ENCODE measurements at regions not wholly inside any gene's neighbourhood (a gene's known extent, or its start where the extent isn't known, plus 50 kb on each side); places are given as distances from the start of the nearest gene placed in this dataset.

DNA sequence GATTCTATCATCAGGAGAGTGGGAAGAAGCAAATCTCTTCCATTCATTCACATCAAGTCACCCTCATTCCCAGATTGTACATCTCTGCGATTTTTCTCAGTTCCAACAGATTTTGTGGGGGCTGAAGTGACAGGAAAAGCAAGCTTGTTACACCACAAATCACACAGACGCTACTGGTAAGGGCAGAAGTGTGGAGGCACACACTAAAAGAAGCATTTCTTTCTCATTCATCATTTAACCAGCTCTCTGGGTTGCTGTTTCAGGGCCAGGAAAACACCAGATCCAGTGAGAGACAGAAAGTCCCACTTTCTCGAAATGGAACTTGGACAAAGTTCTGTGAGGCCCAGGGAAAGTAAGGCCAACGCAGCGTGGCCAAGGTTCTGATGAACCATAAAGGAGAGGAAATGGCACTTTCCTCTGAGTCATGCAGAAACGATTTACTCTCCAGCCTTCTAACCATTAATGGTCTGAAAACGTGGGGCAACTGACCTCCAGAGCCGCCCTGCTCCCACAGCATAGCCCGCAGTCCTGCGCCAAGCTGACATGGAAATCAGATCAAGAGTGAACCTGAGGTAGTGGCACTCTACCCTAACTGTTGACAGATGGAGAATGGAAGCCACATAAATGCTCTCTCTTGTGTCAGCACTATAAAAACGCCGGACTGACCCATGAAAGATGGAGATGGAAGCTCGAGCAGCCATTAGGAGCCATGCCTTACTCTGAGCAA is 191.0 kb downstream of the C1D start:
- Histone ChIP-seq H3K27me3 (ENCODE audit: insufficient read depth, low read length, poor library complexity, severe bottlenecking) (no peaks in the 10 kb centered on the region), H3K4me1 (ENCODE audit: insufficient read depth, low read length, poor library complexity, severe bottlenecking) (no peaks in the 10 kb centered on the region), H4K20me1 (ENCODE audit: insufficient read depth, low read length, poor library complexity, severe bottlenecking) (no peaks in the 10 kb centered on the region), H3F3A (ENCODE audit: low read depth) (no peaks in the 10 kb centered on the region), H3K9me2 (replicated peaks; ENCODE audit: low read depth, low read length) (no peaks in the 10 kb centered on the region), H3K36me3 (ENCODE audit: insufficient read depth, low read length) (no peaks in the 10 kb centered on the region), H3K9ac (ENCODE audit: low read depth, low read length, poor library complexity, severe bottlenecking) (no peak overlapping the region), H3K4me2 (ENCODE audit: low read depth, low read length, poor library complexity, severe bottlenecking) (no peak overlapping the region), H3K4me3 (ENCODE audit: low read length, poor library complexity, severe bottlenecking) (no peak overlapping the region), H3K9me3 (ENCODE audit: insufficient read depth, low read depth, low read length) (no peaks in the 10 kb centered on the region), H2AFZ (ENCODE audit: low read length) (no peak overlapping the region), H3K79me2 (ENCODE audit: insufficient read depth, low read length) (no peaks in the 10 kb centered on the region)
- no peak for TF ChIP-seq EZH2phosphoT487 (IDR thresholded peaks at IDR 0.05; ENCODE audit: borderline replicate concordance)
- TF ChIP-seq, protein P1, sequence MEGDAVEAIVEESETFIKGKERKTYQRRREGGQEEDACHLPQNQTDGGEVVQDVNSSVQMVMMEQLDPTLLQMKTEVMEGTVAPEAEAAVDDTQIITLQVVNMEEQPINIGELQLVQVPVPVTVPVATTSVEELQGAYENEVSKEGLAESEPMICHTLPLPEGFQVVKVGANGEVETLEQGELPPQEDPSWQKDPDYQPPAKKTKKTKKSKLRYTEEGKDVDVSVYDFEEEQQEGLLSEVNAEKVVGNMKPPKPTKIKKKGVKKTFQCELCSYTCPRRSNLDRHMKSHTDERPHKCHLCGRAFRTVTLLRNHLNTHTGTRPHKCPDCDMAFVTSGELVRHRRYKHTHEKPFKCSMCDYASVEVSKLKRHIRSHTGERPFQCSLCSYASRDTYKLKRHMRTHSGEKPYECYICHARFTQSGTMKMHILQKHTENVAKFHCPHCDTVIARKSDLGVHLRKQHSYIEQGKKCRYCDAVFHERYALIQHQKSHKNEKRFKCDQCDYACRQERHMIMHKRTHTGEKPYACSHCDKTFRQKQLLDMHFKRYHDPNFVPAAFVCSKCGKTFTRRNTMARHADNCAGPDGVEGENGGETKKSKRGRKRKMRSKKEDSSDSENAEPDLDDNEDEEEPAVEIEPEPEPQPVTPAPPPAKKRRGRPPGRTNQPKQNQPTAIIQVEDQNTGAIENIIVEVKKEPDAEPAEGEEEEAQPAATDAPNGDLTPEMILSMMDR (conservative IDR thresholded peaks at IDR 0.05; ENCODE audit: low read length): no peak

DNA sequence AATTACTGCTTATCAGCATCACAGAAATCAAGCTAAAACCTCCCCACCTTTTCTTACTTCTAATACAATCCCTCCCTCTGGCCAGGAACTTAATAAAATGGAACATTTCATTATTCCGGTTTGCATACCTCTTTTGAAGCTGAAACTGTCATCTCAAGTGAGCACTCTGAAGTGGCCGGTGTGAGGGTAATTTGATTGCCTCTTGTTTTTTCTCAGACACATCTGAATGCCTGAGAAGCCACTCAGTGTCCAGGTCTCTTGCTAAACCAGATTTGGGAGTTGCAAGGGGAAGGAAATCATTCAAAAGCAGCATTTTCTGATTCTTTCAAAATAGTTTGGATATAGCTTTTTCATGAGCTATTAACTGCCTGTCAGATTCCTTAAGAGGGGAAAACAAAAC is 190.3 kb downstream of the C1D start:
- no peaks in the 10 kb centered on the region for H3K9me2 ChIP-seq (replicated peaks; ENCODE audit: low read depth, low read length)
- no peak overlapping the region for H3K9ac ChIP-seq (ENCODE audit: low read depth, low read length, poor library complexity, severe bottlenecking)
- no peak overlapping the region for H3K4me3 ChIP-seq (ENCODE audit: low read length, poor library complexity, severe bottlenecking)
- no peaks in the 10 kb centered on the region for H3K27me3 ChIP-seq (ENCODE audit: insufficient read depth, low read length, poor library complexity, severe bottlenecking)
- no peaks in the 10 kb centered on the region for H3K9me3 ChIP-seq (ENCODE audit: insufficient read depth, low read depth, low read length)
- H3K4me1 ChIP-seq (ENCODE audit: insufficient read depth, low read length, poor library complexity, severe bottlenecking): no peaks in the 10 kb centered on the region
- no peak for TF ChIP-seq EZH2phosphoT487 (IDR thresholded peaks at IDR 0.05; ENCODE audit: borderline replicate concordance)
- TF ChIP-seq, protein P1 (conservative IDR thresholded peaks at IDR 0.05; ENCODE audit: low read length): no peak
- H3K36me3 ChIP-seq (ENCODE audit: insufficient read depth, low read length): no peaks in the 10 kb centered on the region
- H3K79me2 ChIP-seq (ENCODE audit: insufficient read depth, low read length): no peaks in the 10 kb centered on the region
- H3F3A ChIP-seq (ENCODE audit: low read depth): no peaks in the 10 kb centered on the region
- no peak overlapping the region for H2AFZ ChIP-seq (ENCODE audit: low read length)
- no peaks in the 10 kb centered on the region for H4K20me1 ChIP-seq (ENCODE audit: insufficient read depth, low read length, poor library complexity, severe bottlenecking)
- no peak overlapping the region for H3K4me2 ChIP-seq (ENCODE audit: low read depth, low read length, poor library complexity, severe bottlenecking)

DNA sequence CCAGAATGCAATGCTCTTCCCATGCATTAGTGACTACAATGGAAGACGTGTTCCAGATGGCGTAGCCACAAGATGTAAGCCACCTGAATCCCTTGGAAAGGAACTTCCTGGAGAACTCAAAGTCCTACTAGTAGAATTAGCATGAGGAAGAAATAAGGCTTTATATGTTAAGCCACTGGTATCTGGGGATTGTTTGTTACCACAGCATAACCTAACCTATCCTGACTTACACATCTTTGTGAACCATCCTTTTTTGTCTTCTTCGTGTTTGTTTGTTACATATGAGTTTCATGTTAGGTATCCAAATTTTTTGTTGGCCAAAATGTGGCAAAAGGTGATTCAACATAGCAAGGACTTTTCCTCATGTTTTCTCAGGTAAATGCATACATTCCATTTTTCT is 188.9 kb downstream of the C1D start:
- no peaks in the 10 kb centered on the region for H3K9me2 ChIP-seq (replicated peaks; ENCODE audit: low read depth, low read length)
- H3K9me3 ChIP-seq (ENCODE audit: insufficient read depth, low read depth, low read length): no peaks in the 10 kb centered on the region
- H3K4me2 ChIP-seq (ENCODE audit: low read depth, low read length, poor library complexity, severe bottlenecking): no peak overlapping the region
- no peaks in the 10 kb centered on the region for H3K79me2 ChIP-seq (ENCODE audit: insufficient read depth, low read length)
- H2AFZ ChIP-seq (ENCODE audit: low read length): no peak overlapping the region
- H3K9ac ChIP-seq (ENCODE audit: low read depth, low read length, poor library complexity, severe bottlenecking): no peak overlapping the region
- no peak overlapping the region for H3K4me3 ChIP-seq (ENCODE audit: low read length, poor library complexity, severe bottlenecking)
- H3K27me3 ChIP-seq (ENCODE audit: insufficient read depth, low read length, poor library complexity, severe bottlenecking): no peaks in the 10 kb centered on the region
- H4K20me1 ChIP-seq (ENCODE audit: insufficient read depth, low read length, poor library complexity, severe bottlenecking): no peaks in the 10 kb centered on the region
- no peaks in the 10 kb centered on the region for H3K36me3 ChIP-seq (ENCODE audit: insufficient read depth, low read length)
- TF ChIP-seq EZH2phosphoT487 (IDR thresholded peaks at IDR 0.05; ENCODE audit: borderline replicate concordance): no peak
- TF ChIP-seq, protein P1 (conservative IDR thresholded peaks at IDR 0.05; ENCODE audit: low read length): no peak
- no peaks in the 10 kb centered on the region for H3F3A ChIP-seq (ENCODE audit: low read depth)
- H3K4me1 ChIP-seq (ENCODE audit: insufficient read depth, low read length, poor library complexity, severe bottlenecking): no peaks in the 10 kb centered on the region
